ENCODE measurements at regions not wholly inside any gene's neighbourhood (a gene's known extent, or its start where the extent isn't known, plus 50 kb on each side); places are given as distances from the start of the nearest gene placed in this dataset.

- no peak overlapping the region for H3K4me3 ChIP-seq (replicated peaks; ENCODE audit: low read depth, low read length)
- no peak for DNase-seq (ENCODE audit: extremely low read depth, low read depth)
- TF ChIP-seq, protein P1, sequence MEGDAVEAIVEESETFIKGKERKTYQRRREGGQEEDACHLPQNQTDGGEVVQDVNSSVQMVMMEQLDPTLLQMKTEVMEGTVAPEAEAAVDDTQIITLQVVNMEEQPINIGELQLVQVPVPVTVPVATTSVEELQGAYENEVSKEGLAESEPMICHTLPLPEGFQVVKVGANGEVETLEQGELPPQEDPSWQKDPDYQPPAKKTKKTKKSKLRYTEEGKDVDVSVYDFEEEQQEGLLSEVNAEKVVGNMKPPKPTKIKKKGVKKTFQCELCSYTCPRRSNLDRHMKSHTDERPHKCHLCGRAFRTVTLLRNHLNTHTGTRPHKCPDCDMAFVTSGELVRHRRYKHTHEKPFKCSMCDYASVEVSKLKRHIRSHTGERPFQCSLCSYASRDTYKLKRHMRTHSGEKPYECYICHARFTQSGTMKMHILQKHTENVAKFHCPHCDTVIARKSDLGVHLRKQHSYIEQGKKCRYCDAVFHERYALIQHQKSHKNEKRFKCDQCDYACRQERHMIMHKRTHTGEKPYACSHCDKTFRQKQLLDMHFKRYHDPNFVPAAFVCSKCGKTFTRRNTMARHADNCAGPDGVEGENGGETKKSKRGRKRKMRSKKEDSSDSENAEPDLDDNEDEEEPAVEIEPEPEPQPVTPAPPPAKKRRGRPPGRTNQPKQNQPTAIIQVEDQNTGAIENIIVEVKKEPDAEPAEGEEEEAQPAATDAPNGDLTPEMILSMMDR (IDR thresholded peaks at IDR 0.05; ENCODE audit: low read depth, low read length, missing control alignments), result no peak
These were observed 200.9 kb downstream of the LTN1 start for GRCh38 chr21:28791595-28792282.

DNA sequence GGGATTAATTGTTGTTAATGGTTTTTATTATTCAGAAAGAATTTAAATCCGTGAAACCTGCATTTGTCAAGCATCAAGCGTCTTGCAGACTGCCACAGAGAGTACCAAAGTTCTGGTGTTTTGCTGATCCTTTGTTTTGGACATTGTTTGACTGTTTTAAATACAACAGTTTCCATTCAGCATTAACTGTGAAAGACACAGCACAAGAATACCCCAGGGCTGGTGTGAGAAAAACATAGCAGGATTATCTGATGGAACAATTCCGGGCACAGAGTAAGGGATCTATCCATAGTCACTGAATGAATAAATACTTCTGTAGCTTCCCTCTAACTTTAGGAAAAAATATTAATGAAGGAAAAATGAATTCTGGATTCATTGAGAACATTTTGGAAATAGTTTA, 202.3 kb downstream of the LTN1 start:
- no peak overlapping the region for H3K4me3 ChIP-seq (replicated peaks; ENCODE audit: low read depth, low read length)
- TF ChIP-seq, protein P1 (IDR thresholded peaks at IDR 0.05; ENCODE audit: low read depth, low read length, missing control alignments), result no peak
- DNase-seq (ENCODE audit: extremely low read depth, low read depth), result no peak

- DNase-seq (ENCODE audit: extremely low read depth, low read depth), result no peak
- TF ChIP-seq, protein P1 (IDR thresholded peaks at IDR 0.05; ENCODE audit: low read depth, low read length, missing control alignments), result no peak
- no peak overlapping the region for H3K4me3 ChIP-seq (replicated peaks; ENCODE audit: low read depth, low read length)
These were observed 203.2 kb downstream of the LTN1 start for GRCh38 chr21:28789523-28789922.

- TF ChIP-seq, protein P1 (IDR thresholded peaks at IDR 0.05; ENCODE audit: low read depth, low read length, missing control alignments), result no peak
- no peak for DNase-seq (ENCODE audit: extremely low read depth, low read depth)
- no peak overlapping the region for H3K4me3 ChIP-seq (replicated peaks; ENCODE audit: low read depth, low read length)
These were observed 204.6 kb downstream of the LTN1 start for GRCh38 chr21:28788030-28788429.

DNA sequence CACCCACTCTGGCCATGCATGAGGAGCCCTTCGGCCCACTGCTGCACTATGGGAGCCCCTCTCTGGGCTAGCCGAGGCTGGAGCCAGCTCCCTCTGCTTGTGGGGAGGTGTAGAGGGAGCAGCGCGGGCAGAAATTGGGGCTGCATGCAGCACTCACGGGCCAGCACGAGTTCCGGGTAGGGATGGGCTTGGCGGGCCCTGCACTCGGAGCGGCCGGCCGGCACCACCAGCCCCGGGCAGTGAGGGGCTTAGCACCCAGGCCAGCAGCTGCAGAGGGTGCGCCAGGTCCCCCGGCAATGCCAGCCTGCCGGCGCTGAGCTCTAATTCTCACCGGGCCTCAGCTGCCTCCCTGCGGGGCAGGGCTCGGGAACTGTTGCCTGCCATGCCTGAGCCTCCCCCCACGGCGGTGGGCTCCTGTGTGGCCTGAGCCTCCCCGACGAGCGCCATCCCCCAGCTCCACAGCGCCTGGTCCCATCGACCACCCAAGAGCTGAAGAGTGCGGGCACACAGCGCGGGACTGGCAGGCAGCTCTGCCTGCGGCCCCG, 209.0 kb downstream of the LTN1 start:
- H3K4me3 ChIP-seq (replicated peaks; ENCODE audit: low read depth, low read length), result no peak overlapping the region
- DNase-seq (ENCODE audit: extremely low read depth, low read depth), result no peak
- TF ChIP-seq, protein P1 (IDR thresholded peaks at IDR 0.05; ENCODE audit: low read depth, low read length, missing control alignments), result no peak

DNA sequence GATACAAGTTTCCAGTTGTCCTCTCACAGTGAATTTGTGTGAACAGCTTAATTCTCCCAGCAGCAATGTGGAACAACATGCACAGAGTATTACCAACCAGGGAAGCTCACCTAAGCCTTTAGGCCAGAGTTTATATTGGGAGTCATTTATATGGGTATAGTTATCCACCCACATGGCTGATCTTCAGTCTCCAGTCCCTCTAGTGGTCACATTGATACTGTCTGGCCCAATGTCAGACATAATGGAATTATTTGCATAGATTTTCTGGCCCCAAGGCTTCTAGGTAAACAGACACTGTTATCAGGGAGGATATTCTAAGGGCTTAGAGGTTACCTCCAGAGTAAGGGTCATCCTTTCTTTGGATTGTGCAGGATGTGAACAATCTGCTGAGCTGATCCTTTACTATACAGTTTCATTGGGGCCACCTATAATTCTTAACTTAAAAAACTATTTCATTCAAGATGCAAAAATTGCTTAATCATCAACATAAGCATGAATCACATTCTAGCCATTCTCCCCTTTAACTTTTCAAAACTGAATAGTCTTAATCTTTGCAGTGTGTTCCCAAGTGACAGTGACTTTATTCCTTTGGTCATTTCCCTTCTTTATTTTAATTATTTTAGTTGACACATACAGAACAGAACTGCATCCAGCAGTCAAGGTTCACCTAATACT, 210.9 kb downstream of the LTN1 start:
- DNase-seq (ENCODE audit: extremely low read depth, low read depth), result no peak

More for the DNA sequence above, 210.9 kb downstream of the LTN1 start:
- TF ChIP-seq, protein P1 (IDR thresholded peaks at IDR 0.05; ENCODE audit: low read depth, low read length, missing control alignments), result peak; percentile 66
- H3K4me3 ChIP-seq (replicated peaks; ENCODE audit: low read depth, low read length), result no peak overlapping the region

Data from HFF-Myc (cell line).